HepG2 (cell line): ENCODE measurements at regions not wholly inside any gene's neighbourhood (a gene's known extent, or its start where the extent isn't known, plus 50 kb on each side); places are given as distances from the start of the nearest gene placed in this dataset.
A peak's percentile ranks its signal among the peaks of the same experiment; 100 is the strongest.

Source experiments
- CAMTA2 ChIP-seq: sonication (generic); formaldehyde crosslinking; IDR thresholded peaks from 2 replicates; pipeline ENCODE4 v1.4.0; 2020; ENCODE audit warnings: mild to moderate bottlenecking, missing genetic modification reagents, borderline replicate concordance
- FOXJ3 ChIP-seq: sonication (generic); formaldehyde crosslinking; IDR thresholded peaks from 2 replicates; pipeline ENCODE4 v1.4.0; 2020; ENCODE audit warnings: missing genetic modification reagents, mild to moderate bottlenecking, borderline replicate concordance
- GATAD1 ChIP-seq: IDR thresholded peaks from 2 replicates; pipeline ENCODE4 v1.6.1; 2016; ENCODE audit warnings: missing genetic modification reagents, missing compliant biosample characterization
- GTF2F1 ChIP-seq: fragments of 150-350 bp; IDR thresholded peaks from 2 replicates; pipeline ENCODE4 v1.6.1; 2014; ENCODE audit warnings: low read length
- HBP1 ChIP-seq: IDR thresholded peaks from 2 replicates; pipeline ENCODE4 v1.6.1; 2016; ENCODE audit warnings: low read depth, control low read depth
- HOXA7 ChIP-seq: sonication (generic); formaldehyde crosslinking; IDR thresholded peaks from 2 replicates; pipeline ENCODE4 v1.8.1; 2022; ENCODE audit warnings: mild to moderate bottlenecking, missing genetic modification reagents, moderate library complexity
- MED13 ChIP-seq: sonication (generic); formaldehyde crosslinking; IDR thresholded peaks from 2 replicates; pipeline ENCODE4 v1.5.0; 2020; ENCODE audit warnings: missing genetic modification reagents
- NFE2L2 ChIP-seq: fragments of 150-350 bp; IDR thresholded peaks from 2 replicates; pipeline ENCODE4 v1.6.1; 2014; ENCODE audit warnings: low read length
- NKX3-1 ChIP-seq: sonication (generic); formaldehyde crosslinking; IDR thresholded peaks from 2 replicates; pipeline ENCODE4 v1.5.0; 2020; ENCODE audit warnings: missing genetic modification reagents
- PHF5A ChIP-seq: IDR thresholded peaks from one replicate; pipeline ENCODE4 v1.6.1; 2018; ENCODE audit warnings: low read depth, missing genetic modification reagents; ENCODE audit not compliant: unreplicated experiment
- PPARG ChIP-seq: conservative IDR thresholded peaks from 2 replicates; pipeline ENCODE4 v1.6.1; 2016; ENCODE audit warnings: missing biosample characterization, missing genetic modification reagents
- RELA ChIP-seq: sonication (generic); formaldehyde crosslinking; IDR thresholded peaks from 2 replicates; pipeline ENCODE4 v1.4.0; 2020; ENCODE audit warnings: missing genetic modification reagents
- RFXANK ChIP-seq: IDR thresholded peaks from 2 replicates; pipeline ENCODE4 v1.6.1; 2016
- SIN3A ChIP-seq: IDR thresholded peaks from 2 replicates; pipeline ENCODE4 v1.6.1; 2011; ENCODE audit warnings: low read depth, mild to moderate bottlenecking, control low read depth, low read length, borderline replicate concordance
- SP2 ChIP-seq: sonication (generic); formaldehyde crosslinking; IDR thresholded peaks from 2 replicates; pipeline ENCODE4 v1.5.1; 2020; ENCODE audit warnings: mild to moderate bottlenecking, missing genetic modification reagents
- TBL1XR1 ChIP-seq: fragments of 150-350 bp; IDR thresholded peaks from 2 replicates; pipeline ENCODE4 v1.6.1; 2014; ENCODE audit warnings: borderline replicate concordance, low read length; ENCODE audit not compliant: partially characterized antibody
- U2AF1 ChIP-seq: fragments of 200-400 bp; formaldehyde crosslinking; optimal IDR thresholded peaks from 2 replicates; pipeline ENCODE3; 2017; ENCODE audit warnings: mild to moderate bottlenecking, low read depth, low read length
- ZBTB38 ChIP-seq: sonication (generic); formaldehyde crosslinking; IDR thresholded peaks from 2 replicates; pipeline ENCODE4 v1.5.1; 2020; ENCODE audit warnings: mild to moderate bottlenecking, missing genetic modification reagents
- ZBTB46 ChIP-seq: sonication (generic); formaldehyde crosslinking; IDR thresholded peaks from 2 replicates; pipeline ENCODE4 v1.4.0; 2020; ENCODE audit warnings: mild to moderate bottlenecking, missing genetic modification reagents, borderline replicate concordance
- ZFY ChIP-seq: sonication (generic); formaldehyde crosslinking; IDR thresholded peaks from 2 replicates; pipeline ENCODE4 v1.4.0; 2020; ENCODE audit warnings: missing genetic modification reagents
- ZNF230 ChIP-seq: sonication (generic); formaldehyde crosslinking; IDR thresholded peaks from 2 replicates; pipeline ENCODE4 v1.4.0; 2020; ENCODE audit warnings: mild to moderate bottlenecking, missing genetic modification reagents
- ZNF232 ChIP-seq: sonication (generic); formaldehyde crosslinking; IDR thresholded peaks from 2 replicates; pipeline ENCODE4 v1.4.0; 2020; ENCODE audit warnings: missing genetic modification reagents, borderline replicate concordance
- ZNF282 ChIP-seq: fragments of 450-650 bp; IDR thresholded peaks from 2 replicates; pipeline ENCODE4 v1.6.1; 2018; ENCODE audit not compliant: partially characterized antibody
- ZNF446 ChIP-seq: sonication (generic); formaldehyde crosslinking; IDR thresholded peaks from 2 replicates; pipeline ENCODE4 v1.5.0; 2020; ENCODE audit warnings: mild to moderate bottlenecking, missing genetic modification reagents
- ZNF558 ChIP-seq: sonication (generic); formaldehyde crosslinking; IDR thresholded peaks from 2 replicates; pipeline ENCODE4 v1.9.0; 2022; ENCODE audit warnings: mild to moderate bottlenecking, missing genetic modification reagents, borderline replicate concordance
- ZNF572 ChIP-seq: sonication (generic); formaldehyde crosslinking; IDR thresholded peaks from 2 replicates; pipeline ENCODE4 v1.5.1; 2020; ENCODE audit warnings: mild to moderate bottlenecking, missing genetic modification reagents
- ZNF619 ChIP-seq: sonication (generic); formaldehyde crosslinking; IDR thresholded peaks from 2 replicates; pipeline ENCODE4 v1.4.0; 2020; ENCODE audit warnings: mild to moderate bottlenecking, missing genetic modification reagents
- ZNF747 ChIP-seq: sonication (generic); formaldehyde crosslinking; IDR thresholded peaks from 2 replicates; pipeline ENCODE4 v1.8.1; 2023; ENCODE audit warnings: missing genetic modification reagents, mild to moderate bottlenecking, borderline replicate concordance
- ZNF891 ChIP-seq: sonication (generic); formaldehyde crosslinking; IDR thresholded peaks from 2 replicates; pipeline ENCODE4 v1.5.0; 2020; ENCODE audit warnings: mild to moderate bottlenecking, missing genetic modification reagents
- TF ChIP-seq, protein P1 (sequence below): sonication (generic); formaldehyde crosslinking; IDR thresholded peaks from 2 replicates; pipeline ENCODE4 v1.4.0; 2020; ENCODE audit warnings: mild to moderate bottlenecking, missing genetic modification reagents
- TF ChIP-seq, protein P2 (sequence below): sonication (generic); formaldehyde crosslinking; IDR thresholded peaks from 2 replicates; pipeline ENCODE4 v1.4.0; 2020; ENCODE audit warnings: mild to moderate bottlenecking, missing genetic modification reagents

DNA sequence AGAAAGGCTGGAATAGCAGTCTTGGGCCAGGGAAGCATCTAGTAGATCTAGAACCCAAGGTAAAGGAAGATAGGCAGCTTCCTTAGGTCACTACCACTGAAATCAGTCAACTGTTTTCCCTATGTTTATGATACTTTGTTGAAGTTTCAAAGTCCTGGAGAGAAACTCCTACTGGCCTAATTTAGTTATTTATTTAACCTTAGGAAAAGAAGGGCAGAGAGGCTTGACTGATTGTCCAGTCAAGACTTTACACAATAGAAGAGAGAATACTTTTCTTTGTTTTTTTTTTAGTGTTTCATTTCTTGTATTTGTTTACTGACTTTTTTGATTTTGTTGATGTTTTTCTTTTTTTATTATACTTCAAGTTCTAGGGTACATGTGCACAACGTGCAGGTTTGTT, 138.9 kb upstream of the PHYHIPL start (continued):
- TF ChIP-seq HBP1 (CRISPR knock-in tag) = no peak
- TF ChIP-seq NKX3-1 (CRISPR knock-in tag) = no peak
- TF ChIP-seq NFE2L2 = no peak
- no peak for TF ChIP-seq ZNF282
- TF ChIP-seq SP2 (CRISPR knock-in tag) = no peak
- TF ChIP-seq HOXA7 (CRISPR knock-in tag) = no peak
- no peak for TF ChIP-seq ZNF747 (CRISPR knock-in tag)
- TF ChIP-seq U2AF1 = no peak
- TF ChIP-seq TBL1XR1 = no peak
- TF ChIP-seq ZBTB46 (CRISPR knock-in tag) = no peak
- TF ChIP-seq RELA (CRISPR knock-in tag) = no peak
- no peak for TF ChIP-seq ZNF558 (CRISPR knock-in tag)
- TF ChIP-seq FOXJ3 (CRISPR knock-in tag) = peak; percentile 77; the same call in 1 of the 2 replicates
- TF ChIP-seq ZNF446 = no peak
- TF ChIP-seq, protein P1, sequence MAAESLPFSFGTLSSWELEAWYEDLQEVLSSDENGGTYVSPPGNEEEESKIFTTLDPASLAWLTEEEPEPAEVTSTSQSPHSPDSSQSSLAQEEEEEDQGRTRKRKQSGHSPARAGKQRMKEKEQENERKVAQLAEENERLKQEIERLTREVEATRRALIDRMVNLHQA (CRISPR knock-in tag) = no peak
- TF ChIP-seq ZNF891 = no peak
- no peak for TF ChIP-seq ZNF619 (CRISPR knock-in tag)
- no peak for TF ChIP-seq PHF5A (CRISPR knock-in tag)
- TF ChIP-seq RFXANK = no peak
- TF ChIP-seq MED13 (CRISPR knock-in tag) = no peak
- no peak for TF ChIP-seq SIN3A
- TF ChIP-seq ZBTB38 (CRISPR knock-in tag) = no peak
- TF ChIP-seq GATAD1 = no peak
- TF ChIP-seq ZFY = no peak
- no peak for TF ChIP-seq GTF2F1
- peak; percentile 87 for TF ChIP-seq PPARG (CRISPR knock-in tag)
- no peak for TF ChIP-seq CAMTA2 (CRISPR knock-in tag)
- no peak for TF ChIP-seq ZNF572
- TF ChIP-seq, protein P2, sequence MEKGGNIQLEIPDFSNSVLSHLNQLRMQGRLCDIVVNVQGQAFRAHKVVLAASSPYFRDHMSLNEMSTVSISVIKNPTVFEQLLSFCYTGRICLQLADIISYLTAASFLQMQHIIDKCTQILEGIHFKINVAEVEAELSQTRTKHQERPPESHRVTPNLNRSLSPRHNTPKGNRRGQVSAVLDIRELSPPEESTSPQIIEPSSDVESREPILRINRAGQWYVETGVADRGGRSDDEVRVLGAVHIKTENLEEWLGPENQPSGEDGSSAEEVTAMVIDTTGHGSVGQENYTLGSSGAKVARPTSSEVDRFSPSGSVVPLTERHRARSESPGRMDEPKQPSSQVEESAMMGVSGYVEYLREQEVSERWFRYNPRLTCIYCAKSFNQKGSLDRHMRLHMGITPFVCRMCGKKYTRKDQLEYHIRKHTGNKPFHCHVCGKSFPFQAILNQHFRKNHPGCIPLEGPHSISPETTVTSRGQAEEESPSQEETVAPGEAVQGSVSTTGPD (CRISPR knock-in tag) = no peak
- TF ChIP-seq ZNF232 (CRISPR knock-in tag) = no peak
- no peak for TF ChIP-seq ZNF230 (CRISPR knock-in tag)
